ENCODE measurements at regions not wholly inside any gene's neighbourhood (a gene's known extent, or its start where the extent isn't known, plus 50 kb on each side); places are given as distances from the start of the nearest gene placed in this dataset.

GRCh38 chr4:31053451-31053850 is 333.3 kb downstream of the PCDH7 start:
- TF ChIP-seq CTCF (IDR thresholded peaks at IDR 0.05) (no peak), POLR2A (IDR thresholded peaks at IDR 0.05) (no peak)
